HUES48 (cell line): ENCODE measurements at regions not wholly inside any gene's neighbourhood (a gene's known extent, or its start where the extent isn't known, plus 50 kb on each side); places are given as distances from the start of the nearest gene placed in this dataset.
"Not testable (repeated sequence)": the region's sequence is repeated elsewhere in the genome, so short reads cannot be mapped to it uniquely, and the experiment has no call there.

Source experiments
- H3K27ac ChIP-seq: one replicate; pipeline ENCODE4 v1.7.0; 2013; ENCODE audit warnings: low read depth, low read length, inconsistent platforms
- H3K27me3 ChIP-seq: 2 replicates; pipeline ENCODE4 v1.6.1; 2013; ENCODE audit warnings: mild to moderate bottlenecking, low read length; ENCODE audit not compliant: control insufficient read depth, insufficient read depth
- H3K36me3 ChIP-seq: 2 replicates; pipeline ENCODE4 v1.6.1; 2013; ENCODE audit warnings: low read length; ENCODE audit not compliant: control insufficient read depth, insufficient read depth
- H3K4me1 ChIP-seq: 2 replicates; pipeline ENCODE4 v1.6.1; 2013; ENCODE audit warnings: mild to moderate bottlenecking, low read length; ENCODE audit not compliant: control insufficient read depth, insufficient read depth
- H3K4me3 ChIP-seq: 2 replicates; pipeline ENCODE4 v1.5.1; 2013; ENCODE audit warnings: mild to moderate bottlenecking, low read depth, low read length
- H3K9ac ChIP-seq: 2 replicates; pipeline ENCODE4 v1.6.1; 2013; ENCODE audit warnings: mild to moderate bottlenecking, low read depth, low read length, moderate library complexity
- H3K9me3 ChIP-seq: 2 replicates; pipeline ENCODE4 v1.6.1; 2013; ENCODE audit warnings: low read length; ENCODE audit not compliant: control insufficient read depth, insufficient read depth

GRCh38 chr4:174382938-174383605 lies 99.4 kb downstream of the CEP44 start:
- not testable (repeated sequence) for H3K9me3 ChIP-seq, H3K27ac ChIP-seq, H3K36me3 ChIP-seq, H3K9ac ChIP-seq, H3K4me3 ChIP-seq, H3K27me3 ChIP-seq
- H3K4me1 ChIP-seq: peaks cover 29% of the 10 kb centered on the region
